NCI-H1694 (cell line): ENCODE measurements at regions not wholly inside any gene's neighbourhood (a gene's known extent, or its start where the extent isn't known, plus 50 kb on each side); places are given as distances from the start of the nearest gene placed in this dataset.

ENCODE experiments used
- DNase-seq: peaks from one replicate; lab custom pipeline; 2025; lab: John Stamatoyannopoulos, UW

- peak; percentile 60 for DNase-seq
Measured at GRCh38 chr6:21997119-21998037, 299.5 kb downstream of the PRL start.

GRCh38 chr6:21998582-21998981 is 298.3 kb downstream of the PRL start:
- peak; percentile 89 for DNase-seq

- peak; percentile 90 for DNase-seq
Measured at GRCh38 chr6:21999012-21999528, 297.8 kb downstream of the PRL start.

GRCh38 chr6:21999741-22000140 is 297.1 kb downstream of the PRL start:
- DNase-seq: no peak

GRCh38 chr6:22001396-22002027 is 295.3 kb downstream of the PRL start:
- no peak for DNase-seq

GRCh38 chr6:22003287-22003686 is 293.5 kb downstream of the PRL start:
- no peak for DNase-seq

- no peak for DNase-seq
Measured at GRCh38 chr6:22006795-22007194, 290.0 kb downstream of the PRL start.

- no peak for DNase-seq
Measured at GRCh38 chr6:22007469-22007868, 289.4 kb downstream of the PRL start.

- DNase-seq: no peak
Measured at GRCh38 chr6:22008248-22008836, 288.5 kb downstream of the PRL start.

- DNase-seq: no peak
Measured at GRCh38 chr6:22010102-22010501, 286.7 kb downstream of the PRL start.

GRCh38 chr6:22015216-22015615 is 281.6 kb downstream of the PRL start:
- DNase-seq: no peak

- DNase-seq: no peak
Measured at GRCh38 chr6:22015944-22016343, 280.9 kb downstream of the PRL start.

- DNase-seq: no peak
Measured at GRCh38 chr6:22017272-22017671, 279.6 kb downstream of the PRL start.

GRCh38 chr6:22017766-22018165 is 279.1 kb downstream of the PRL start:
- no peak for DNase-seq

- no peak for DNase-seq
Measured at GRCh38 chr6:22019857-22020256, 277.0 kb downstream of the PRL start.

- DNase-seq: no peak
Measured at GRCh38 chr6:22020299-22021003, 276.4 kb downstream of the PRL start.

- DNase-seq: no peak
Measured at GRCh38 chr6:22021966-22022365, 274.9 kb downstream of the PRL start.

- DNase-seq: no peak
Measured at GRCh38 chr6:22023937-22024336, 272.9 kb downstream of the PRL start.

- DNase-seq: no peak
Measured at GRCh38 chr6:22024973-22025467, 271.8 kb downstream of the PRL start.

- no peak for DNase-seq
Measured at GRCh38 chr6:22025468-22026163, 271.2 kb downstream of the PRL start.

GRCh38 chr6:22026164-22026678 is 270.6 kb downstream of the PRL start:
- no peak for DNase-seq
